Non-pigmented ciliary epithelial cell (primary cell): ENCODE measurements at regions not wholly inside any gene's neighbourhood (a gene's known extent, or its start where the extent isn't known, plus 50 kb on each side); places are given as distances from the start of the nearest gene placed in this dataset.
"Not testable (repeated sequence)": the region's sequence is repeated elsewhere in the genome, so short reads cannot be mapped to it uniquely, and the experiment has no call there.

Experiments used
- DNase-seq: peaks from one replicate; pipeline ENCODE4 v3.0.0-alpha.2; 2010; ENCODE audit warnings: low read depth

- no peak for DNase-seq
Measured at GRCh38 chr16:87161822-87162676, 155.1 kb downstream of the C16orf95 start.

- not testable (repeated sequence) for DNase-seq
Measured at GRCh38 chr16:87162799-87163198, 154.4 kb downstream of the C16orf95 start.

DNA sequence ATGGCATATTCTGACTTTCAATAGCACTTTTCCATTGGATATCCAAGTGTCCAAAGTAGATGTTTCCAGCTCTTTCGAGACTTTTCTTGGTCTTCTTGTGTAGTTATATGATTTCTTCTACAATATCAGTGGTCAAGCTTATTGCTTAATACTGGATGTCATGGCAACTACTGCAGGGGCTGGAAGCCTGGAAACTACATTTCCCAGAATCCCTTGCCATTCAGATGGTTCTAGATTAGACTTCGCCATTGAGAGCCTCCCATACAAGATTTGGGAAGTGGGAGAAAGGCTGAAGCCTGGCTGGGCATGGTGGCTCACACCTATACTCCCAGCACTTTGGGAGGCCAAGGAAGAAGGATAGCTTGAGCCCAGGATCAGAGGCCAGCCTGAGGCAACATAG lies 153.6 kb downstream of the C16orf95 start:
- no peak for DNase-seq

GRCh38 chr16:87165151-87165550 lies 152.0 kb downstream of the C16orf95 start:
- DNase-seq = no peak

GRCh38 chr16:87165885-87166284 lies 151.3 kb downstream of the C16orf95 start:
- no peak for DNase-seq

DNA sequence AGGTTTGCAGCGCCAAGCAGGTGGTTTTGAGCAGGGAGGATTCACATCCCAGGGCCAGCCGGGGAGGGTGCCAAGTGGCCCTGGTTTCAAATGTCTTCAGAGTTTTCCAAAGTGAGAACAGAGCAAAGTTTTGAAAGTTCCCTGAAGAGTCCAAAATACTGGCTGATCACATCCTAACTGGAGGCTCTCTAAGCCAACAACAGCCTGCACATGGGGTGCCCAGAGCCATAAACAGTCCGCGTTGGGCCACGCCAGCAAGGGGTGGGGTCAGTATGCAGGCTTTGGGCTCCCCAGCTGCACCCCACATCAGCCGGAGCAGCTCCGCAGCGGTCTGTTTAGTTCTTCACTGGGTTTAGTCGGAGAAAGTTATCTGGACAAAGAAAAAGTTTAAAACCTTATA lies 150.9 kb downstream of the C16orf95 start:
- DNase-seq = no peak

GRCh38 chr16:87166934-87167333 lies 150.3 kb downstream of the C16orf95 start:
- DNase-seq = no peak

- DNase-seq = no peak
Measured at GRCh38 chr16:87169509-87169995, 147.6 kb downstream of the C16orf95 start.

GRCh38 chr16:87170310-87170709 lies 146.9 kb downstream of the C16orf95 start:
- DNase-seq = no peak

GRCh38 chr16:87171723-87172122 lies 145.5 kb downstream of the C16orf95 start:
- DNase-seq = no peak

DNA sequence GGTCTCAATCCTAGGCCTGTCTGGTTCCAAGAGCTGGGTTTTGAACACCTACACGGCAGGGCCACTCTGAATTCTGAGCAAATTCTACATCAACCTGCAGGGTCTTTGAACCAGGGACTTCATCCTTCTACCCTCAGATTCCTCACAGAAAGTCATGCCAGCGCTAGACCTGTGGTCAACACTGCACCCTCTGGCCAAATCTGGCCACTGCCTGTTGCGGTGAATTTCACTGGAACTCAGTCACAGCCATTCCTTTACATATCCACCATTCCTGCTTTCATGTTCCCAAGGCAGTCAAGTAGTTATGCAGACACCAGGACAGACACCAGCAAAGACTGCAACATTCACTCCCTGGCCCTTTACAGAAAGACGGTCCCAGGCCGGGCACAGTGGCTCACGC lies 144.6 kb downstream of the C16orf95 start:
- no peak for DNase-seq

DNA sequence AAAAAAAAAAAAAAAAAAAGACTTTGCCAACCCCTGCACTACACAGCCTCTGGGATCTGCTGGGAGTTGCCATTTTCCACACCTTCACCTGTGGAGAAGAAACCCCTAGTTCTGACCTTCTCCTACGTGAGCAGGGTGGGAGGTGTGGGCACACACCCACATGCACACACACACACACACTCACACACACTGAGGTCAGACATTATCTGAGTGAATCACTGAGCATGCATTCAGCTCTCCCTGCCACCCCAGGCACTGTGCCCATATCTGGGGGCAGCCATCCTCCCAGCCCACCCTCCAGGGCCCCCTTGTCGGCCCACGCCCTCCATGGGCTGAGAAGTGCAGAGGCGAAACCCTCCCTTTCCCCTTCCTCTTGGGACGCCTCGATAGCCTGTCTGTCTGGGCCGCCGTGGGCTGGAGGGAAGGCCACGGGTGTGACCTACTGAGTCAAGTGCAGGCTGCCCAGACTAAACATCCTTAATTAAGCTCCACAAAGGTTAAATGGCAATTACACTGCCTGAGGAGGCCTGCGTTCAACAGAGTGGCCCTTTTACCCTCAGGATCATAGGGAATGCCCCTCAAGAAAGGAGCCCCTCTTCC lies 143.8 kb downstream of the C16orf95 start:
- DNase-seq = no peak

DNA sequence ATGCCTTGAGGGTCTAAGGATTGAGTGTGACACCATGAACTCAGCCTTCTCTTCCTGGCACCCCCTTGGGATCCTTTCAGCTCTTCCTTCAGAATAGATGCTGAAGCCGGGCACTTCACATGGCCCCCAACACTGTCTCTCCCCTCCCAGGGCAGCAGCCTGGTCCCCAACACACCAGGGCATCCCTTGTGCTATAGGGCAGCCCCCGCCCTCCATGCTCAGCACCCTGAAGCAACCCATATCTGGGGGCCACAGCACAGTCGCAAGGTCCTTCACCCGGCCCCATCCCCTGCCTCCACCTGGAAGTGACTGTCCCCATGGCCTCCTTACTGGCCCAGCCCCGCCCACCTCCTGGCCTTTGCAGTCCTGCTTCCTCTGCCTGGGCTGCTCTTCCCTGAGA lies 143.1 kb downstream of the C16orf95 start:
- no peak for DNase-seq

- DNase-seq = no peak
Measured at GRCh38 chr16:87176735-87177134, 140.5 kb downstream of the C16orf95 start.

DNA sequence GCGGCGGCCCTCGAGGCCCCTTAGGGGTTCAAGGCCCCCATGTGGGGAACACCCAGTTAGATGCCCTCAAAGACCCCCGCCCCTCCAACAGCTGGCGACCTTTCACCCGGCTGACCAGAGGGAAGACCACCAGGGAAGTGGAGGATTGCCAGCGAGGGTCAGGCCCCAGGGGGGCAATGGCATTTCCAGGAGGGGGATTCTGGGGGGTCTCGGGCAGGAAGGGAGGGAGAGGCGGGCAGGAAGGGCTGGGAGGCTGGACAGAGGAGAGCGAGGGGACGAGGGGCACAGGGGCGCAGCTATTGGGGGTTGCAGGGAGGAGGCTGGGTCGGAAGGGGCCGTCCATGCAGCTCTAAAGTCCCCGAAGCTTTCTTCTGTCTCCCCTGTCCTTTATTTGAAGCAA lies 139.5 kb downstream of the C16orf95 start:
- no peak for DNase-seq

GRCh38 chr16:87178177-87178863 lies 138.9 kb downstream of the C16orf95 start:
- no peak for DNase-seq

- no peak for DNase-seq
Measured at GRCh38 chr16:87178977-87179376, 138.2 kb downstream of the C16orf95 start.

- DNase-seq = no peak
Measured at GRCh38 chr16:87180069-87180468, 137.1 kb downstream of the C16orf95 start.

DNA sequence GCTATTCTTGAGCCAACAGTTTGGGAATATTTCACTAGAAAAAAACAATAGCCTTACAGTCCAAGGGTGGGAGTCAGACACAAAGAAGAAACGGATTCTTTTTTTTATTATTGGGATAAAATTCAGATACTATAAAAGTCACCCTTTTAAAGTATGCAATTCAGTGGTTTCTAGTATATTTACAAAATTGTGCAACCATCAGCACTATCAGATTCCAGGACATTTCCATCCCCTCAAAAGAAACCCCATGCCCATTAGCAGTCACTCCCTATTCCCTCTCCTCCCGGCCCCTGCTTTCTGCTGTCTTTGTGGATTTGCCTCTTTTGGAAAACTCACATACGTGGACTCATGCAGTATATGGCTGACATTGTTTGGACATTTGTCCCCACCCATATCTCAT lies 134.4 kb downstream of the C16orf95 start:
- no peak for DNase-seq

DNA sequence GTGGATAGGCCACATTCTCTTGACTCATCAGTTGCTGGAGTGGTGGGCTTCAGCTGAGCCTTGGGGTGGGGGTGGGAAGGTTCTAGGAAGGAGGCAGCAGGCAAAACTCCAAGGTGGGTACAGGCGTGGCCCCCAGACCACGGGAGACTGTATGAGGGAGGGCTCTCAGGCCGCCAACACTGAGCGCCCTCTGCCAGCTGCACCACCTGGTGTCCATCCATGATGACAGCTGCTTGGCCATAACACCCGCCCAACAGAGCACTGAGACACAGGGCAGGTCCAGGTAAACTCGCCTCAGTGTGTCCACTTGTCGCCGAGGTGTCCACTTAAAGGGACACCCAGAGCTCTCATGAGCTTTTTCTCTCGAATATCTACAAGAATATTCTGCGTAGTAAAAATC lies 133.5 kb downstream of the C16orf95 start:
- DNase-seq = no peak

DNA sequence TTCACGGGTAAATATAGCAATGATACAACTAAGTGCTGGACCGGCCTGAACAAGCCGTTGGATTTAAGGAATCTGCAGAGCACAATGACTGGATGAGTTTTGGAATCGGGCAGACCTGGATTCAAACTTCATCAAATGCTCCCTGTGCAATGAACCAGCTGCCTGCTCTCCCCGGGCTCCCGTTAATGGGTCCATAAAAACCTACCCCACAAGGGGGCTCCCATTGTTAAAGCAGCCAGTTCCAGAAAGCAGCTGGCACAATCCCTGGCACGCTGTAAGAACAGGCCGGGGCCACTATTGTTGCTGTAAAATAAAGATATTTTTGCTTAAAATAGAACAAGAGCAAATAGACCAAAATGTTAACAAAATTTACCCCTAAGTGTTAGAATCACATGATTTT lies 131.9 kb downstream of the C16orf95 start:
- DNase-seq = no peak

DNA sequence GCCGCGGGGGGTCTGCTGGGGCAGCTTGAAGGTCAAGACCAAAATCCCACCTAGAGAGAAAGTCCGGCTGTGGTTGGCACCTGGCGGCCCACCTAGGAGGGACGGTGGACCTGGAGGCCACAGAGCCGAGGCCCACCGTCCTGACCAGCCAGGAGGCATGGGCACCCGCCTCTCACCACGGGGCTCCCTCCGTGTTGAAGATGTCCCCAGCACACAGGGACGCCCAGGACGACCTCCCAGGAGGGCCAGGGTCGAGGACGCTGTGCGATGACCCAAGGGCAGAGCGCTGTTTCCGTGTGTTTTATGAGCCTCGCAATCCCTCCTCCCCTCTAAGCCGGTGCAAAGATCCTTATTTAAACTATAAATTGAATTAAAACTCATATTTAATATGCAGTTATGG lies 131.2 kb downstream of the C16orf95 start:
- DNase-seq = no peak

- no peak for DNase-seq
Measured at GRCh38 chr16:87186446-87186845, 130.7 kb downstream of the C16orf95 start.
